BJ (cell line): ENCODE measurements at regions not wholly inside any gene's neighbourhood (a gene's known extent, or its start where the extent isn't known, plus 50 kb on each side); places are given as distances from the start of the nearest gene placed in this dataset.

ENCODE experiments used
- CTCF ChIA-PET: fragments of 350-600 bp; formaldehyde crosslinking; extraction: SDS; loops from one replicate; lab custom pipeline; 2021; ENCODE audit warnings: antibody characterized with exemption, inconsistent platforms; lab: Yijun Ruan, JAX
- POLR2A ChIA-PET: fragments of 300-600 bp; sonication (Branson Sonifier 250); formaldehyde crosslinking; extraction: SDS; loops from one replicate; lab custom pipeline; 2021; ENCODE audit warnings: antibody characterized with exemption; lab: Charles Lee
- DNase-seq: peaks from one replicate; pipeline ENCODE4 v3.0.0-alpha.2; 2011; ENCODE audit warnings: low read depth
- H3K27me3 ChIP-seq: 2 replicates; pipeline ENCODE4 v1.6.0; 2011; ENCODE audit warnings: low read length; ENCODE audit not compliant: control insufficient read depth, insufficient read depth
- H3K36me3 ChIP-seq: 2 replicates; pipeline ENCODE4 v1.5.1; 2011; ENCODE audit warnings: low read length; ENCODE audit not compliant: control insufficient read depth, insufficient read depth
- H3K4me3 ChIP-seq: 2 replicates; pipeline ENCODE4 v1.5.1; 2011; ENCODE audit warnings: low read depth, mild to moderate bottlenecking, control low read depth, low read length
- TF ChIP-seq, protein P1 (sequence below): IDR thresholded peaks from 2 replicates; pipeline ENCODE4 v1.5.1; 2011; ENCODE audit warnings: low read depth, mild to moderate bottlenecking, control low read depth, inconsistent platforms, low read length, moderate library complexity; ENCODE audit not compliant: insufficient read depth

DNA sequence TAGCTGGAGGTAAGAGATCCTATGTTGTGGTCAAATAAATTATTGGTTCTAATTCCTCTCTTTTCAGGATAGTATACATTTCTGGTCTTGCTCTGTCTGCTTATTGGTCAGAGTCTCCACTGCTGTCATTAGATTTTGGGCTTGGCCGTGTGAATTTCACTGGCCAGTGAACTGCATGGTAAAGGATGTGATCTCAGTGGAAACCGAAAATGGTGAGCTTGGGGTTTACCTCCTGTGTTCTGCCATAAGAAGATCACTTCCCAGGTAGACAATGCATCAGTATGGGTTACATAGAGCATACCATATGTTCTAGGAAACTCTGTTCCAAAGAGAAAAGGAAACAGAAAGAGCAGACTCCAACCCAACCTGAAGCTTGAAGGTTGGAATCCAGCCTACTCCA lies 1123.3 kb upstream of the B3GALT2 start:
- ChIA-PET POLR2A (no interaction called here), CTCF (no interaction called here)
- no peaks in the 10 kb centered on the region for H3K27me3 ChIP-seq
- TF ChIP-seq, protein P1, sequence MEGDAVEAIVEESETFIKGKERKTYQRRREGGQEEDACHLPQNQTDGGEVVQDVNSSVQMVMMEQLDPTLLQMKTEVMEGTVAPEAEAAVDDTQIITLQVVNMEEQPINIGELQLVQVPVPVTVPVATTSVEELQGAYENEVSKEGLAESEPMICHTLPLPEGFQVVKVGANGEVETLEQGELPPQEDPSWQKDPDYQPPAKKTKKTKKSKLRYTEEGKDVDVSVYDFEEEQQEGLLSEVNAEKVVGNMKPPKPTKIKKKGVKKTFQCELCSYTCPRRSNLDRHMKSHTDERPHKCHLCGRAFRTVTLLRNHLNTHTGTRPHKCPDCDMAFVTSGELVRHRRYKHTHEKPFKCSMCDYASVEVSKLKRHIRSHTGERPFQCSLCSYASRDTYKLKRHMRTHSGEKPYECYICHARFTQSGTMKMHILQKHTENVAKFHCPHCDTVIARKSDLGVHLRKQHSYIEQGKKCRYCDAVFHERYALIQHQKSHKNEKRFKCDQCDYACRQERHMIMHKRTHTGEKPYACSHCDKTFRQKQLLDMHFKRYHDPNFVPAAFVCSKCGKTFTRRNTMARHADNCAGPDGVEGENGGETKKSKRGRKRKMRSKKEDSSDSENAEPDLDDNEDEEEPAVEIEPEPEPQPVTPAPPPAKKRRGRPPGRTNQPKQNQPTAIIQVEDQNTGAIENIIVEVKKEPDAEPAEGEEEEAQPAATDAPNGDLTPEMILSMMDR, result no peak
- H3K4me3 ChIP-seq, result no peak overlapping the region
- no peak for DNase-seq
- no peaks in the 10 kb centered on the region for H3K36me3 ChIP-seq

DNA sequence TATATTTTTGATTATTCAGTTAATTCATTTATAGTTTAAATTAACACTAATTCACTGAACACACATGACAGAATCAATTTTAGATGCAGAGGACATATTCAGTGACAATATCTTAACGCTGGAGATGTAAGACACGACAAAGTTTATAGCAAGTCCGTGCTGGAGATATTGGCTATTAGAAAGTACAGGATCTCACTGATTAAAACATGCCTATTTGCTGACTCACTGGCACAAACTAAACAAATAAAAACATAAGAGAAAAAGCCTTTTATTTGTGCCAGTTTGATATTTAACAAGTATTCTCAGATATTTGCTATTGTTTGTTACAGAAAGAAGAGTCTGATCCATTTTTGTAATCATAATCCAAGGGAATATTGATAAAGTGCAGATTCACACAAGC lies 1122.9 kb upstream of the B3GALT2 start:
- ChIA-PET POLR2A (no interaction called here), CTCF (no interaction called here)
- H3K36me3 ChIP-seq, result no peaks in the 10 kb centered on the region
- no peak for DNase-seq
- no peak overlapping the region for H3K4me3 ChIP-seq
- H3K27me3 ChIP-seq, result no peaks in the 10 kb centered on the region
- TF ChIP-seq, protein P1, result no peak

DNA sequence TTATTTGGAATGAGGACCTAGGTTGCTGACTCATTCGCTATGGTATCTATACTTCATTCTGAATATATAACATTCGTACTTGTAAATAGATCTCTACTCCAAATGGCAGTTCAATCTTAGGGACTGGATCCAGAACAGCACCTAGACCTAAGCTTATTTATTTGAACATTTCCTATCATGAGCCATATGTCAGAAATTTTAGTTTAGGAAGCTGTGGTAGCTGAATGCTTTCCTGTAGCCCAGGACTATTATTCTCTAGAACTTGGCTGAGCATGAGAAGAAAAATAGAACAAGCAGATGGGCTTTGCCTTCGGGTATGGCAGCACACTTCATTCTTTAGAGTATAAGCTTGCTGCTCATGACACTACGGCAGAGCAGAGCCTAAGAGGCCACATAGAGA lies 1114.4 kb upstream of the B3GALT2 start:
- ChIA-PET POLR2A (no interaction called here), CTCF (no interaction called here)
- no peak for DNase-seq
- H3K27me3 ChIP-seq, result no peaks in the 10 kb centered on the region
- TF ChIP-seq, protein P1, result no peak
- no peak overlapping the region for H3K4me3 ChIP-seq
- H3K36me3 ChIP-seq, result no peaks in the 10 kb centered on the region

DNA sequence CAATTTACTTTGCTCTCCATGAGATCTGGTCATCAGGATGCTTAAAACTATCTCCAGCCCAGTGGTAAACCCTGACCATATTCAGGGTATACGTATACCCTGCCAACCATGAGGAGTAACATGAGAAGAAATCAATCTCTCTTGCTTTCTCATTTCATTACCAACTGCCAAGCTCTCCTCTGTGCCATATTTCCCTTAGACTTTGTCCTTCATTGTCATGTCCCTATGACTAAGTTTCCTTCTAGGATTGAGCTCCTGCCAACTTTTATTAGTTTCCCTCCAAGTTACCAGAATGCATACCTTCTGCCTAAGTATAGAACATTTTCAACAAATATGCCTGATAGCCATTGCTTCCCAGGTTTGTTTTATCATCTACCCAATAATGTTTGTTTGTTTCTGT lies 1113.9 kb upstream of the B3GALT2 start:
- Histone ChIP-seq H3K4me3 (no peak overlapping the region), H3K27me3 (no peaks in the 10 kb centered on the region), H3K36me3 (no peaks in the 10 kb centered on the region)
- ChIA-PET POLR2A (no interaction called here), CTCF (no interaction called here)
- TF ChIP-seq, protein P1, result no peak
- no peak for DNase-seq

DNA sequence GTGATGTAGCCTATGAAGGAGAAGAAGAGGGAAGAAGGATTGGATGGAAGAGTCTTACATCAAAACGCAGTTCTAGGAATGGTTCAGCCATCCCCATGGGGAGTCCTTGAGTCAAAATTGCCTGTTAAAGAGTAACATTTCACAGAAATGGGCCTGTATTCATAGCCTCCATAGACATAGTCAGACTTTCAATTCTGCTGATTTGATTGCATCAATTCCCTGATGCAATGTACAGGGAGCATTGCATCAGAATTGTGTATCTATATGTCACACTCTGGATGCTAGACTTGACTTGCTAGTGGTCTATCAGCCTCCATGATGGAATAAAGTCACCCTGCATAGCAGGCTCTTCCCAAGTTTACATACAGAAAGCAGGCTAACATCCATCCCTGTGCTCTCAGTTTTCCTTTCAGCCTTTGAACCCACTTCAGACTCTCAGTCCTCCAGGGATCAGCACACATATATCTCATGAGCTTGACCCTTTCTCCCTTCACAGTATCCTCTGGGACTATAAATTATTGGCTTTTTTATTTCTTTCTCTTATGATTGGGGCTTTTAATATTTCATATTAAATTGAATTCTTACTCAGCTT lies 1111.7 kb upstream of the B3GALT2 start:
- no peaks in the 10 kb centered on the region for H3K27me3 ChIP-seq
- TF ChIP-seq, protein P1, result no peak
- DNase-seq, result no peak
- POLR2A ChIA-PET, result no interaction called here
- CTCF ChIA-PET, result no interaction called here
- H3K4me3 ChIP-seq, result no peak overlapping the region
- no peaks in the 10 kb centered on the region for H3K36me3 ChIP-seq
